A673 (cell line): ENCODE measurements at regions not wholly inside any gene's neighbourhood (a gene's known extent, or its start where the extent isn't known, plus 50 kb on each side); places are given as distances from the start of the nearest gene placed in this dataset.

Experiments
- BruUV-seq: library from RNA; stranded (reverse); fragments of 400-500 nt; replicated peaks from 2 replicates; lab custom pipeline; 2021; lab: Mats Ljungman, UMichigan
- CTCF ChIA-PET: fragments of 300-600 bp; sonication (Branson Sonifier 250); formaldehyde crosslinking; loops from one replicate; lab custom pipeline; 2022; ENCODE audit warnings: antibody characterized with exemption; lab: Charles Lee
- POLR2A ChIA-PET: fragments of 300-600 bp; sonication (Branson Sonifier 250); formaldehyde crosslinking; loops from one replicate; lab custom pipeline; 2022; ENCODE audit warnings: antibody characterized with exemption; ENCODE audit not compliant: low non-redundant PET; lab: Charles Lee
- DNase-seq: peaks from one replicate; pipeline ENCODE4 v3.0.0-alpha.2; 2015; ENCODE audit warnings: low spot score
- H3K27ac ChIP-seq: fragments of 200-600 bp; sonication (generic); 2 replicates; pipeline ENCODE4 v1.5.1; 2016; ENCODE audit warnings: mixed run types, low read depth, mild to moderate bottlenecking, mixed read lengths, antibody characterized with exemption, low read length; ENCODE audit not compliant: poor library complexity, severe bottlenecking
- H3K27me3 ChIP-seq: fragments of 200-600 bp; sonication (generic); replicated peaks from 2 replicates; pipeline ENCODE4 v1.6.1; 2017; ENCODE audit warnings: mixed run types, low read depth, mild to moderate bottlenecking, mixed read lengths, antibody characterized with exemption, low read length; ENCODE audit not compliant: insufficient read depth, poor library complexity
- H3K36me3 ChIP-seq: fragments of 200-600 bp; sonication (generic); 2 replicates; pipeline ENCODE4 v1.6.1; 2016; ENCODE audit warnings: mixed run types, mild to moderate bottlenecking, mixed read lengths, antibody characterized with exemption, low read length; ENCODE audit not compliant: insufficient read depth, poor library complexity, severe bottlenecking
- H3K4me1 ChIP-seq: fragments of 200-600 bp; sonication (generic); 2 replicates; pipeline ENCODE4 v1.6.1; 2017; ENCODE audit warnings: mixed run types, mild to moderate bottlenecking, mixed read lengths, antibody characterized with exemption, low read length; ENCODE audit not compliant: insufficient read depth, poor library complexity, severe bottlenecking
- H3K4me3 ChIP-seq: fragments of 200-600 bp; sonication (generic); 2 replicates; pipeline ENCODE4 v1.5.1; 2016; ENCODE audit warnings: low read depth, mixed run types, mild to moderate bottlenecking, mixed read lengths, low read length; ENCODE audit not compliant: poor library complexity, severe bottlenecking
- H3K9me3 ChIP-seq: fragments of 200-600 bp; sonication (generic); 2 replicates; pipeline ENCODE4 v1.6.1; 2016; ENCODE audit warnings: mixed run types, low read depth, mild to moderate bottlenecking, mixed read lengths, antibody characterized with exemption, low read length; ENCODE audit not compliant: poor library complexity, severe bottlenecking
- CTCF ChIP-seq: fragments of 300-800, 200-600 bp; sonication (generic); conservative IDR thresholded peaks from 2 replicates; pipeline ENCODE4 v1.5.1; 2017; ENCODE audit warnings: low read depth, mild to moderate bottlenecking, antibody characterized with exemption, low read length, moderate library complexity, mixed read lengths
- EZH2 ChIP-seq: fragments of 200-600 bp; sonication (generic); IDR thresholded peaks from 2 replicates; pipeline ENCODE4 v1.6.1; 2017; ENCODE audit warnings: borderline replicate concordance, low read depth, mild to moderate bottlenecking, mixed read lengths, antibody characterized with exemption, low read length; ENCODE audit not compliant: poor library complexity, severe bottlenecking
- intact Hi-C: fragments of 100-400 bp; cut with micrococcal nuclease; formaldehyde crosslinking; loops from one replicate; pipeline ENCODE4 v1.10.0; 2022; ENCODE audit not compliant: unreplicated experiment

GRCh38 chr5:160488394-160489325, 67.0 kb downstream of the PTTG1 start:
- H3K36me3 ChIP-seq: no peaks in the 10 kb centered on the region
- no peaks in the 10 kb centered on the region for H3K9me3 ChIP-seq
- no peak for TF ChIP-seq EZH2
- no peak for TF ChIP-seq CTCF
- DNase-seq: no peak
- H3K27me3 ChIP-seq: no peaks in the 10 kb centered on the region
- no peak overlapping the region for H3K27ac ChIP-seq
- intact Hi-C loops: no loop called here
- ChIA-PET CTCF (no interaction called here), POLR2A (no interaction called here)
- no TSS peak for BruUV-seq
- H3K4me1 ChIP-seq: no peaks in the 10 kb centered on the region
- H3K4me3 ChIP-seq: no peak overlapping the region

DNA sequence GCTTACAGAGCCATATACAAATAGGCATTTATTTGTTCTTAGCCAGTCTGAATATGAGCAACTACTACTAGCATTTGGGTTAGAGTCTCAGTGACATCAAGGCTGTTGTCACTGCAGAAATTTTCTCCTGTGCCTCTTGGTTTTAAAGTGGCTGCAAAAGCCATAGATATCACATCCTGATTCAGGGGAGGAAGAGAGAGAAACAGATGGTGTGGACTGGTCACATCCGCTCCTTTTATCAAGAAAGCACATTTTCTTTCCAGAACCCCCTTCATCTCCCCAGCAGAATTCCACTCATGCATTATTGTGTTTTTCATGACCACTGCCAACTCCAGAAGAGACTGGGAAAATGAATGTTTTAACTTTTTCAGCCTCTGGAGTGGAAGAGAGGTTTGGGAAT, 69.8 kb downstream of the PTTG1 start:
- Histone ChIP-seq H3K4me1 (no peaks in the 10 kb centered on the region), H3K27me3 (no peaks in the 10 kb centered on the region), H3K27ac (no peak overlapping the region), H3K9me3 (no peaks in the 10 kb centered on the region), H3K36me3 (no peaks in the 10 kb centered on the region), H3K4me3 (no peak overlapping the region)
- DNase-seq: no peak
- ChIA-PET POLR2A (no interaction called here), CTCF (no interaction called here)
- intact Hi-C loops: no loop called here
- TF ChIP-seq CTCF: no peak
- TF ChIP-seq EZH2: no peak
- no TSS peak for BruUV-seq

DNA sequence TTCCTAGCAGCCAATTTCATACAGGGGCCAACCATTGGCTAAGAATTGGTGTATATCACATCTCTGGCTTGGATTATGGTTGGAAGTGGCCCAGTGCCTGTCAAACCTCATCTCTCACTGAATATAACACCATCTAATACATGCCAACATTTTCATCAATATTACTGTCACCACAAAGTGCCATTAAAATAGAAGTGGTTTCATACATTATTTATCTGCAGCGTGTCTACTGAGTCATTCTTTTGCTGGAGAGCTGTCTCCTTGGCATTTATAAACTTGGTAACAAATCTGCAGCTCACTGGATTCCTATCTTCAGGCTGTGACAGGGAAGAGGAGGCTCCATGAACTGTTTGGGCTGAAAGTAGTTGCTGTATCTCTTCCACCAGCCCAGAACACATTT, 70.9 kb downstream of the PTTG1 start:
- BruUV-seq: no TSS peak
- POLR2A ChIA-PET: no interaction called here

More for the DNA sequence above, 70.9 kb downstream of the PTTG1 start:
- TF ChIP-seq CTCF (no peak), EZH2 (no peak)
- Histone ChIP-seq H3K4me3 (no peak overlapping the region), H3K27me3 (no peaks in the 10 kb centered on the region), H3K27ac (no peak overlapping the region), H3K9me3 (no peaks in the 10 kb centered on the region), H3K4me1 (no peaks in the 10 kb centered on the region), H3K36me3 (no peaks in the 10 kb centered on the region)
- DNase-seq: no peak
- CTCF ChIA-PET: no interaction called here
- intact Hi-C loops: no loop called here
